ENCODE measurements at regions not wholly inside any gene's neighbourhood (a gene's known extent, or its start where the extent isn't known, plus 50 kb on each side); places are given as distances from the start of the nearest gene placed in this dataset.

DNA sequence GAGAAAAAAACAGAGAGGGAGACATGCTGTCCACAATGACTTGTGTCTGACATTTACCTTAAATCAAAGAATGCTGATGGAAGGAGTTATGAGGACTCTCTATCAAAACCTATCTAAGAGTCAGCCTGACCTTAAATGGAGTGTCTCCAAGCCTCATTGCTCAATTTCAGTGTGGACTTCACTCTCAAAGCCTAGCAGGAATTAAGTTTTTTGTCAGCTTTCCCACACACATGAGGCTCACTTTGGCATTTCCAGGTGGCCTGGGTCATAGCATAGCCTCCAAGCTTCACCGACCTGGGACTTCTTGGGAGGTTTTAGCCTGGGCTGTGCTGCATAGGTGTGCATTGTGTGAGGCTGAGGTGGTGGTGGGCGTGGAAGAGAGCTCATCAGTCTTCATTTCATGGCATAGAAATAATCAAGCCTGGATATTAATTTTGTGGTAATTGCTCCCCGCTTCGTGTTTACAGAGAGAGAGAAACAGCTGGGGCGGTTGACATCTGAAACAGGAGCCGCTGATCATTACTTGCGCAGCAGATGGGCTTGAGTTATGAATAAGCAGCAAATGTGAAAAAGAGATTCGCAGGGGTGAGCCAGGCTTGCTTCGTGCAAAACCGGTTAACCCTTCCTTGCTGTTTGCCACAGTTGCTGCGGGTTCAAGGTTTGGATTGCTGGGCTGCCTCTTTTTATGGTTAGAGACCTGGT is 647.8 kb downstream of the INHBA start:
- TF ChIP-seq, protein P1, sequence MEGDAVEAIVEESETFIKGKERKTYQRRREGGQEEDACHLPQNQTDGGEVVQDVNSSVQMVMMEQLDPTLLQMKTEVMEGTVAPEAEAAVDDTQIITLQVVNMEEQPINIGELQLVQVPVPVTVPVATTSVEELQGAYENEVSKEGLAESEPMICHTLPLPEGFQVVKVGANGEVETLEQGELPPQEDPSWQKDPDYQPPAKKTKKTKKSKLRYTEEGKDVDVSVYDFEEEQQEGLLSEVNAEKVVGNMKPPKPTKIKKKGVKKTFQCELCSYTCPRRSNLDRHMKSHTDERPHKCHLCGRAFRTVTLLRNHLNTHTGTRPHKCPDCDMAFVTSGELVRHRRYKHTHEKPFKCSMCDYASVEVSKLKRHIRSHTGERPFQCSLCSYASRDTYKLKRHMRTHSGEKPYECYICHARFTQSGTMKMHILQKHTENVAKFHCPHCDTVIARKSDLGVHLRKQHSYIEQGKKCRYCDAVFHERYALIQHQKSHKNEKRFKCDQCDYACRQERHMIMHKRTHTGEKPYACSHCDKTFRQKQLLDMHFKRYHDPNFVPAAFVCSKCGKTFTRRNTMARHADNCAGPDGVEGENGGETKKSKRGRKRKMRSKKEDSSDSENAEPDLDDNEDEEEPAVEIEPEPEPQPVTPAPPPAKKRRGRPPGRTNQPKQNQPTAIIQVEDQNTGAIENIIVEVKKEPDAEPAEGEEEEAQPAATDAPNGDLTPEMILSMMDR (IDR thresholded peaks at IDR 0.05), result no peak
- DNase-seq (ENCODE audit: low spot score), result no peak
- no peak overlapping the region for H3K4me3 ChIP-seq
- H3K36me3 ChIP-seq, result no peaks in the 10 kb centered on the region
- H3K9me3 ChIP-seq, result peaks cover 0 to 3% of the 10 kb centered on the region in 2 donors
- no peaks in the 10 kb centered on the region for H3K27me3 ChIP-seq
- H3K4me1 ChIP-seq, result no peaks in the 10 kb centered on the region
- no peak overlapping the region for H3K27ac ChIP-seq

DNA sequence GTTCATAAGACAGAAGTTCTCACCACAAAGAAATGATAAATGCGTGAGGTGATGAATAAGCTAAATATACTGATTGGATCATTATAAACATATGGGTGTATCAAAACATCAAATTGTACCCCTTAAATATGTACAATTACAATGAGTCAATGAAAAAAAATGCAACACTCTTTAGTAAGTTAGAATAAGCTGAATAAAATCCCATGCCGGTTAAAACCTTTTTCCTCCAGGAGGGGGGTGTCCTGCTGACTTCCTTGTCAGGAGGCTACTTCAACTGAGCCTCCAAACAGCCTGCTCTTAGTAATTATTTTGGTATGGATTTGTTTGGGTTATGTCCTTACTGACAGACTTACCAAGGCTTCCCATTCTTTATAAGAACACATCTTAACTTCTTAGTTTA is 649.1 kb downstream of the INHBA start:
- TF ChIP-seq, protein P1 (IDR thresholded peaks at IDR 0.05), result no peak
- H3K27me3 ChIP-seq, result no peaks in the 10 kb centered on the region
- no peak overlapping the region for H3K4me3 ChIP-seq
- H3K4me1 ChIP-seq, result no peaks in the 10 kb centered on the region
- H3K9me3 ChIP-seq, result peaks cover 0 to 3% of the 10 kb centered on the region in 2 donors
- H3K36me3 ChIP-seq, result no peaks in the 10 kb centered on the region
- no peak for DNase-seq (ENCODE audit: low spot score)
- no peak overlapping the region for H3K27ac ChIP-seq

DNA sequence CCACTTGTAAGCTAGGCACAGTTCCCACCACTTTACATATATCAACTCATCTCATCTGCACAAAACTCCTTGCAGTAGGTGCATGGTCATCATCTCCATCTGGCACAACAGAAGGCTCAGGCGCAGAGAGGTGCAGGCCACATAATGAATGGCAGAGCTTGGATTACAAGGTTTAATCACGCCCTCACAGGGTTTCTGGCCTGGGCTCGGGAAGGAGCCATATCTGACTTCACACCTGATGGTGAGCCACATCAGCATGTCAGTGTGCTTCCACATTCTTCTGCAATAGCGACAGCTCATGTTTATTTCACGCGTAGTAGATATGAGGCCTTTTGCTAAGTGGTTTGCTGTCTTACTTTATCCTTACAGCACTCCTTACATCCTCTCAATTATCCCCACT is 650.2 kb downstream of the INHBA start:
- no peak for DNase-seq (ENCODE audit: low spot score)
- TF ChIP-seq, protein P1 (IDR thresholded peaks at IDR 0.05), result no peak
- peaks cover 0 to 4% of the 10 kb centered on the region in 2 donors for H3K4me1 ChIP-seq
- H3K27ac ChIP-seq, result no peak overlapping the region
- no peaks in the 10 kb centered on the region for H3K27me3 ChIP-seq
- peaks cover 0 to 3% of the 10 kb centered on the region in 2 donors for H3K9me3 ChIP-seq
- H3K36me3 ChIP-seq, result no peaks in the 10 kb centered on the region
- H3K4me3 ChIP-seq, result no peak overlapping the region

DNA sequence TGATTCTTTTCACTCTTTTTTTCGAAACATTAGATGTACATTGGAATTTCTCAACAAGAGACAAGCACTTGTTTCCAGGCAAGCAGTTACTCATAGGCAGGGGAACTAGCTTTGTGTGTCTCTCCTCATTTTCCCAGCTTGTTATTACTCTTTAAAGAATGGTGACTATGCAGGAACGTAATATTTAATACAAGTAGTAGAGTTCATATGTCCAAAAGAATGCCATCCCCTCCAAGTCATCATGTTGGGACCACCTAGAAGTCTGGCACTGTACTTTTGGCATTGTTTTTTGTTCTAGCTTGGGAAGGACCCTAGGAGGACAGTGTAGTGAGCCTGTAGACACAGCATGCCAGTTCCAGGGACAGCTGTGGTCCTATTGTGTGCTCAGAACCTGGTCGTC is 650.7 kb downstream of the INHBA start:
- H3K27me3 ChIP-seq, result no peaks in the 10 kb centered on the region
- no peak overlapping the region for H3K27ac ChIP-seq
- no peak for DNase-seq (ENCODE audit: low spot score)

DNA sequence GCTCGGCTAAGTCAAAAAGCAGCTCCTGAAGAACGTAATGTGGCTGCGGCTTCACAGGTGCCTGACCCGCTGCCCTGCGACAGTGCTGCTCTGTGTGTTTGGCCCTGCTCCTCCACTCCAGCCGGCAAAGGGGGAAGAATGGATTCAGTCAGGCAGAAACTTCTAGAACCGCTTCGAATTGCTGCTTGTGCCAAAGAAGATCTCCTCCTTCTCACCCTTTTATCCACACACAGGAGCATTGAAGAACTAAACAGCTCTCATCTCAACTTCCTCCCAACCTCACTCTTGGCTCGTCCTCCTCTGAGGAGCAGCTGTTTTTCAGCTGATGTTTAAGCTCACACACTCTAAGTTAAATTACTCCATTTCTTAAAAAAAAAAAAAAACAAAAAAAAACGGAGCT is 651.4 kb downstream of the INHBA start:
- no peak overlapping the region for H3K27ac ChIP-seq
- H3K9me3 ChIP-seq, result no peaks in the 10 kb centered on the region

More for the DNA sequence above, 650.7 kb downstream of the INHBA start:
- Histone ChIP-seq H3K9me3 (peaks cover 0 to under 1% of the 10 kb centered on the region in 2 donors), H3K4me3 (no peak overlapping the region), H3K36me3 (no peaks in the 10 kb centered on the region), H3K4me1 (peaks cover 0 to 8% of the 10 kb centered on the region in 2 donors)
- TF ChIP-seq, protein P1 (IDR thresholded peaks at IDR 0.05), result no peak

More for the DNA sequence above, 651.4 kb downstream of the INHBA start:
- Histone ChIP-seq H3K4me1 (peaks cover 0 to 10% of the 10 kb centered on the region in 2 donors), H3K36me3 (no peaks in the 10 kb centered on the region), H3K27me3 (no peaks in the 10 kb centered on the region), H3K4me3 (no peak overlapping the region)
- TF ChIP-seq, protein P1 (IDR thresholded peaks at IDR 0.05), result no peak
- DNase-seq (ENCODE audit: low spot score), result no peak
